Calu3 (cell line): ENCODE measurements at regions not wholly inside any gene's neighbourhood (a gene's known extent, or its start where the extent isn't known, plus 50 kb on each side); places are given as distances from the start of the nearest gene placed in this dataset.

Source experiments
- BruUV-seq: library from RNA; stranded (reverse); fragments of 400-500 nt; replicated peaks from 2 replicates; lab custom pipeline; 2021; lab: Mats Ljungman, UMichigan
- CTCF ChIA-PET: fragments of 300-600 bp; sonication (Branson Sonifier 250); formaldehyde crosslinking; loops from one replicate; lab custom pipeline; 2022; ENCODE audit warnings: antibody characterized with exemption; lab: Charles Lee
- DNase-seq: peaks from one replicate; pipeline ENCODE4 v3.0.0; 2022
- H3K27ac Mint-ChIP-seq: one replicate; pipeline ENCODE4 v1.8.0; 2022; ENCODE audit warnings: mixed read lengths; ENCODE audit not compliant: unreplicated experiment
- H3K27me3 Mint-ChIP-seq: one replicate; pipeline ENCODE4 v1.8.0; 2022; ENCODE audit warnings: mixed read lengths; ENCODE audit not compliant: unreplicated experiment
- H3K36me3 Mint-ChIP-seq: one replicate; pipeline ENCODE4 v1.8.0; 2022; ENCODE audit warnings: mild to moderate bottlenecking, moderate library complexity, mixed read lengths; ENCODE audit not compliant: insufficient read depth, unreplicated experiment
- H3K4me1 Mint-ChIP-seq: one replicate; pipeline ENCODE4 v1.8.0; 2022; ENCODE audit warnings: mild to moderate bottlenecking, low read depth, mixed read lengths; ENCODE audit not compliant: unreplicated experiment
- H3K4me3 Mint-ChIP-seq: one replicate; pipeline ENCODE4 v1.8.0; 2022; ENCODE audit warnings: mild to moderate bottlenecking, low read depth, moderate library complexity, mixed read lengths; ENCODE audit not compliant: unreplicated experiment
- H3K9me3 Mint-ChIP-seq: one replicate; pipeline ENCODE4 v1.8.0; 2022; ENCODE audit warnings: low read depth, mixed read lengths; ENCODE audit not compliant: unreplicated experiment
- CTCF ChIP-seq: fragments of 200-600 bp; IDR thresholded peaks from one replicate; pipeline ENCODE4 v1.8.0; 2022; ENCODE audit warnings: antibody characterized with exemption; ENCODE audit not compliant: unreplicated experiment
- intact Hi-C: fragments of 100-400 bp; cut with micrococcal nuclease; formaldehyde crosslinking; loops from one replicate; pipeline ENCODE4 v1.10.0; 2022; ENCODE audit not compliant: unreplicated experiment

GRCh38 chr5:20498926-20499325 is 510.9 kb upstream of the CDH18 start:
- no TSS peak for BruUV-seq
- Mint-ChIP-seq H3K9me3 (peaks cover 5% of the 10 kb centered on the region), H3K27me3 (no peaks in the 10 kb centered on the region), H3K4me3 (no peak overlapping the region), H3K27ac (no peak overlapping the region), H3K36me3 (no peaks in the 10 kb centered on the region), H3K4me1 (no peaks in the 10 kb centered on the region)
- CTCF ChIA-PET = no interaction called here
- intact Hi-C loops = no loop called here
- no peak for TF ChIP-seq CTCF
- DNase-seq = no peak

GRCh38 chr5:20498102-20498501 is 510.1 kb upstream of the CDH18 start:
- BruUV-seq = no TSS peak
- CTCF ChIA-PET = no interaction called here
- DNase-seq = no peak
- H3K9me3 Mint-ChIP-seq = peaks cover 5% of the 10 kb centered on the region
- no peak overlapping the region for H3K27ac Mint-ChIP-seq
- H3K4me3 Mint-ChIP-seq = no peak overlapping the region
- H3K4me1 Mint-ChIP-seq = no peaks in the 10 kb centered on the region
- no peaks in the 10 kb centered on the region for H3K27me3 Mint-ChIP-seq
- H3K36me3 Mint-ChIP-seq = no peaks in the 10 kb centered on the region
- intact Hi-C loops = no loop called here
- no peak for TF ChIP-seq CTCF

- no peaks in the 10 kb centered on the region for H3K27me3 Mint-ChIP-seq
- CTCF ChIA-PET = no interaction called here
- no peak overlapping the region for H3K27ac Mint-ChIP-seq
- BruUV-seq = no TSS peak
- no peak for TF ChIP-seq CTCF
- no peaks in the 10 kb centered on the region for H3K4me1 Mint-ChIP-seq
- peaks cover 5% of the 10 kb centered on the region for H3K9me3 Mint-ChIP-seq
- H3K4me3 Mint-ChIP-seq = no peak overlapping the region
- intact Hi-C loops = no loop called here
- no peaks in the 10 kb centered on the region for H3K36me3 Mint-ChIP-seq
- DNase-seq = no peak
These were observed 509.4 kb upstream of the CDH18 start for GRCh38 chr5:20497356-20497755.

GRCh38 chr5:20494706-20495105 is 506.7 kb upstream of the CDH18 start:
- Mint-ChIP-seq H3K36me3 (no peaks in the 10 kb centered on the region), H3K27me3 (no peaks in the 10 kb centered on the region), H3K27ac (no peak overlapping the region), H3K4me1 (no peaks in the 10 kb centered on the region), H3K9me3 (peaks cover 5% of the 10 kb centered on the region), H3K4me3 (no peak overlapping the region)
- BruUV-seq = no TSS peak
- intact Hi-C loops = no loop called here
- CTCF ChIA-PET = no interaction called here
- TF ChIP-seq CTCF = no peak
- DNase-seq = no peak
